GM19239 (cell line): ENCODE measurements at regions not wholly inside any gene's neighbourhood (a gene's known extent, or its start where the extent isn't known, plus 50 kb on each side); places are given as distances from the start of the nearest gene placed in this dataset.

ENCODE experiments used
- DNase-seq: peaks from one replicate; pipeline ENCODE4 v3.0.0; 2011; ENCODE audit warnings: low spot score; ENCODE audit not compliant: insufficient read length
- FAIRE-seq: peaks from 2 replicates; lab custom pipeline; 2011; peaks lifted over from hg19 to GRCh38; lab: Jason Lieb, UNC

DNA sequence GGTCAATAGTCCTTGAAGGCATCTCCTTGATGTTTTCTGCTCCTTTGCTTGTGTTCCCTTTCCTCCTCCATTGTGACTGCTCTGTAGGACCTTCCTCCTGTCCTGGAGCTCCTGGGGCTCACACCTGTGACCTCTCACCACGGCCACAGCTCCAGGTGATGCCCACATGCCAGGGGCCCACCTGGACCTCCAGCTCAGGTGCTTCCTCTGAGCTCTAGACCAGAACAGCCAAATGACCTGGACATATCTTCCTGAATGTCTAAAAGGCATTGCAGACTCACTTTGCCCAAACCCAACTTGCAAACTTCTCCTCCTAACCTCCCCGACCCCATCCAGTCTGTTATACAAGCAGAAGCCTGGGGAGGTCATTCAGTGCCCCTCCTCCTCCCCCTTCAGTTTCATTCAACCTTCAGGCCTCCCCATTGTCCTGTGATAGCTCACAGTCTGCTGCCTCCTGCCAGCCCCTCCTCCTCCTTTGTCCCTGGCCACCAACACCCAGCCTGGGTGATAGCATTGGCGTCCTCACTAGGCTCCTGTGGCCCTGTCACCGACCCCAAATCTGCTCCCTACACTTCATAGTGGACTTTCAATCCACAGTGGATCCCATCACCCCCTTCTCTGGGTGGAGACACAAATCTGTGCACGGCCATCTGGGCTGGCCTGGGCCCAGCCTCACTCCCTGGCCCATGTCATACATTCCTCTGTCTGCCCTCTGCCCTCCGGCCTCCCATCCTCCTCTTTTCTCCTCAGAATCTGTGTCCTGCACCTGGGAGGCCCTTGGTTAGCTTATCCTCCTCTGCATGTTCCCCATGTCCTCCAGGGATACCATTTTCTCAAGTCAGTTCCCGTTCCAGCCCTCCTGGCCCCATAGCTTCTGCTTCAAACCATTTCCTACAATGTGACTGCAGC lies 310.4 kb upstream of the HDAC4 start:
- no peak for FAIRE-seq
- DNase-seq, result no peak

DNA sequence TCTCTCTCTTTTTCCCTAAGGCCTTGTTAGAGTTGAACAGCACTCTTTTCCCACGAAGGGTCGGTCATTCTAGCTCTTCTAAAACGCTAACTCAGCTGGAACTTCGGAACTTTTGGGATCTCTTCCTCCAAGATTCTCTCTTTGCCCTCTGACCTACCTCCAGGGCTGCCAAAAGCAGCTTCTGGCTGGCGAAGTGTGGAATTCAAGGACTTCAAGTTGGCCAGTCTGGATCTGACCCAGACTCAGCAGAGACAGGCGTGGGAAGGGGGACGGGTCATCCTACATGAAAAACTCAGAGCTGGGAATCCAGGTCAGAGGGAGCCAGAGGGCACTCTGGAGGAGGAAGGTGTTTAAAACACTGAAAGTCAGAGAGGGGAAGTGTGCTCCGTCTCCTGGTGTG lies 305.5 kb upstream of the HDAC4 start:
- no peak for FAIRE-seq

DNA sequence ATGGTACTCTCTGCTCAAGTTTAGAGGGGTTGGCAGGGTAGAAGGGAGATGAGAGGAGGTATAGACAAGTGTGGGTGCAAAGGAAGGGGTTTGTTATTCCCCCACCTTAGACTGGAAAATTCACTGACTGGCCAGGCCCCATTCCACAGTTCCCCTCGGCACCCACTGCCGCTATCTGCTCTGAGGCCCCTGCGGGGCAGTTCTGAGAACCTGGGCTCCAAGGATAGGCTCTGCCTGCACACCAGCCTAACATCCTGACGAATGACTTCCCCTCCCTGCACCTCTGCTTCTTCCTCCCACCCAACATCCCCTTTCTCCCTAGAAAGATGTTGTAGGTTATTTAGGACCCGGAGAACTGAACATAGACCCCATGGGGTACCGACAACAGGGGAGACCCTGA lies 303.9 kb upstream of the HDAC4 start:
- DNase-seq (no peak), FAIRE-seq (no peak)

More for the DNA sequence above, 305.5 kb upstream of the HDAC4 start:
- no peak for DNase-seq

DNA sequence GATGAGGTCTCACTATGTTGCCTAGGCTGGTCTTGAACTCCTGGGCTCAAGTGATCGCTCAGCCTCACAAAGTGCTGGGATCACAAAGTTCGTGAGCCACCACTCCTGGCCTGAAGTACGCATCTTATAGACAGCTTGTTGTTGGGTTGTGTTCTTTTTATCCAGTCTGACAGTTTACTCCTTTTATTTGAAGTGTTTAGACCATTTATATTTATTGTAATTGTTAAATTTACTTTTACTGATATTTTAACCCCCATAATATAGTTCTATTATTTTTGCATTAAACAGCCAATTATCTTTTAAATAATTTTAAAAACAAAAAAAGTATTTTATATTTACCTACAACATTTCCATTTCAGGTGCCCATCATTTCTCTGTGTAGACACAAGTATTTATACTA lies 303.0 kb upstream of the HDAC4 start:
- FAIRE-seq (no peak), DNase-seq (no peak)

DNA sequence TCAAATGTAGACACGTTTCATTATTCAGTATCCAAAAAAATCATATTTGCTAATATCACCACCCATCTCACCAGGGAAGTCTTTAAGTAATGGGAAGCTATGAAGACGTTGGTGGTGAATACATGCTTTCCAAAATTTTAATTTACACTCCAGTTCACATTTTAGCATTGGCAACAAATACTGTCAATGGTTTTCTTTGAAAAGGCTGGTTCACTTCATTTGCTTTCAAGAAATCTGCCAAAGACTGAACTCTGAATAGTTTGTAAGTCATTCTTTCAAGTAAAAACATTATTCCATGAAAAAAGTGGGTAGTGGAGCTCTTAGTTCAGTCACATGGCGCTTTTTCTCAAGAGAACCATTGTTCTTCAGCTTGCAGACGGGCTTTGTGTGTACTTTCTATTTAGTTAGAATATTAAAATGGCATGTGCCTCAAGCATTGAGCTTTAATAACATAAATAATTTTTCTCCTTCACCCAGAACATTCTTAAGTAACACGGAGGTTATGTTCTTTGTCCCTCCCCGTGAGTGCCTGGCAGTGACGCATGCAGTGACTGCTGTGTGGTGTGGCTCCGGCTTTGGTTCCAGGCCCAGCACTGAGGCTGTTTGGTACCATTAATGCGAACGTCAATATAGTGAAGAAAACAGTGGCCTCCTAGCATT lies 300.0 kb upstream of the HDAC4 start:
- DNase-seq, result no peak
- FAIRE-seq, result no peak

DNA sequence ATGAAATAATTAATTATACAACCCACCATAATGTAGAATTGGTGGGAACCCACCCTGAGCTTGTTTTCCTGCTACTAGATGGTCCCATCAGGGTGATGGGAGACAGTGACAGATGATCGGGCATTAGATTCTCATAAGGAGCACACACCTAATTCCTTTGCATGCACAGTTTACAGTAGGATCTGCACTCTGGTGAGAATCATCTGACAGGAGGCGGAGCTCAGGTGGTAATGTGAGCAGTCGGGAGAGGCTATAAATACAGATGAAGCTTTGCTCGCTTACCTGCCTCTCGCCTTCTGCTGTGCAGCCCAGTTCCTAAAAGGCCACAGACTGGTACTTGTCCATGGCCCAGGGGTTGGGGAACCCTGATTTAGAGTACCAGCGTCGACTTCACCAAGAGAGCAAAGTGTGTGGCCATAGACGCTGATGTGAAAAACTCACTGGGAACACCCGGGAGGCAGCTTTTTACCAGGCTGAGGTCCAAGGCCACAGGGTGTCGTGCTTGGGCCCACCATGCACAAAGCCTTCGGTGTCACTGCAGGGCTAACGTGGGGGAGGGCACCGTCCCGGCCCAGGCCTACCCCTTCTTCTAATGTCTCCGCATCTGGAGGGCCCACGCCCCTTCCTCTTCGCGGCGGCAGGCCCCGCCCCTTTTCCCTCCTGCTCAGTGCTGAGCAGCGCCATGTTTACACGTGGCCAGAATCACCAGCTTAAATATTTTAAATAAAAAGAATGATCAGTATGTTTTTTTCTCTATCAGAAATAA lies 296.8 kb upstream of the HDAC4 start:
- DNase-seq, result no peak
- FAIRE-seq, result no peak

DNA sequence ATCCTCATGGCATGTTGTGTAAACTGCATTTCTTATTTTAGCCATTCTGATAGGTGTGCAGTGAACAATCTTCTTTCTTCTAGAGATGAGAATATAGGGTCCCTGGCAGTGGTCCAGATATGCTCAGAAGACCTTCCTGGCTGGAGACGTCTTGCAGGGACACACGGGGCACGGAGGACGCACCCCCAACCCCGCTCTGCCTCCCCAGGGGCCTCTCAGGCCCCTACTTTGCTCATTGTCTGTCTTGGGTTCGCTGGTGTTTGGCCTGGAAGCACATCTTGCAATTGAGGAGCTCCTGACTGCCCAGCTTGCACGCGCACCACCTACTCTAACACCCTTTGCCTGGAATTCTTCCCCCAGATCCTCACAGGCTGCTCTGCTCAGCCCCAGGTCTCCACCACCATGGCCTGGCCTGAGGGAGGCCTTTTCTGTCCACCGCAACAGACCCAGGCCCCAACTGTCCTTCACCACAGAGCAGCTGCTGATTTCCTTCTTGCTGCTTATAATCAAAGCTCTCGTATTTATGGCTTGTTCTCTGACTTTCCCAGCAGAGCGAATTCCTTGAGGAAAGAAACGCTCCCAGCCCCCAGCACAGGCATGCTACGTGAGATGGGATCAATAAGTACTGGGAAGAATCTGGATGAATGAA lies 295.9 kb upstream of the HDAC4 start:
- DNase-seq, result no peak
- no peak for FAIRE-seq

DNA sequence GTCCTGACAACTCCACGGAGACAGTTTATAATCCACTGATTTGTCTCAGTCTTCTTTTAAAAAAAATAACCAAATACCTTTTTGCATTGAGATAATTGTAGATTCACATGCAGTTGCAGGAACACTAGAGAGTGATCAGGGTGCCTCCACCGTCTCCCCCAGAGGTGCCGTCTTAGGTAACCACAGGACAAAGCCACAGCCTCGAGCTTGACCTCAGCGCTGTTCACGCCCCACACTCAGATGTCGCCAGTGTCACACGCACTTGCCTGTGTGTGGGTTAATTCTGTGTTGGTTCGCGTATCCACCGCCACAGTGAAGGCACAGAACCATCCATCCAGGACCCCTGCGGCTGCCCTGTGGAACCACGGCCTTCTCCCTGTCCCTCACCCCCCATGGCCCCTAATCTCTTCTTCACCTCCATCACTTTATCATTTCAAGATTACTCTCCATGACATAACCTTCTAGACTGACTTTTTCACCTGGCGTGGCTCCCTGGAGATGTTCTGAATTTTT lies 295.0 kb upstream of the HDAC4 start:
- FAIRE-seq (no peak), DNase-seq (no peak)

DNA sequence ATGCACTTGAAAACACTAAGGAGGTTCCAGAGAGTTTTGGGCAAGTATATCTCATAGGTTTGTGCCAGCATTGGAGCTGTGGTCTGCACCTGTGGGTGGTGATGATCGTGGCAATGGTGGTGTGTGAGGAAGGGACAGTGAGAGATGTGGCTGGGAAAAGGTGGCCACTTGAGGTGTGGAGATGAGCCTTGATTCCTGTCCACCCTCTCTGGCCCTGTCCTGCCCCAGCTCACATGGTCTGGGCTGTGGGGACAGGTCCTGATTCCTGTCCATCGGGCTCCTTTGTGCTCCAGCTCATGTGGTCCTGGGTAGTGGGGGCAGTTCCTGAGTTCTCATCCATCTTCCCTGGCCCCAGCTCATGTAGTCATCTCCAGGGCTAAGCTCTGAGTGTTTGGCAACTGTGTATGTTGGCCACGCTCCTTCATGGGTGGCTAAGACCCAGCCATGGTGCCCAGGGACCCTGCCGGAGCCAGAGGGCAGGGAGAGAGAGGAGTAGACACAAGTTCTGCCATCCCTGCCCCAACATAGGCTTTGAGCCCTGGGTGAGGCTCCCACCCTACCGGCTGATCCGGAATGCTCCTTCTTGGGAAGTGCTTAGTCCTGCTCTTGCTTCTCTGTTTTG lies 294.4 kb upstream of the HDAC4 start:
- FAIRE-seq (no peak), DNase-seq (no peak)

DNA sequence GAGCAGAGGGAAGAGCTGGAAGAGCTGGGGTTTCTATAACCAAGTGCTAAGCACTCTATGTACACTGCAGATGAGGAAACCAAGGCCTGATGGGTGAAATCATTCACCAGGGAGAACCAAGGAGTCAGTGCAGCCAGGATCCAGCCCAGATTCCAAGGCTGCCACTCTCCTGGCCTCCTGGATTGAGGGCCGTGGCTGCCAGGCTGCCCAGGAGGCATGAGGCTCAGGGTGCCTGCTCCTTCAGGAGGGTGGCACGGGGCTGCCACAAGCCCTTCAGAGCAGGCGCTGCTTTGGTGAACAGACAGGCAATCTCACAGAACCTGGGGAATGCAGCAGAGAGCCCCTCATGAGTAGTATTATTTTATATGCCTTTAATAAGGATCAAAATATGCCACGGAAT lies 293.7 kb upstream of the HDAC4 start:
- DNase-seq (no peak), FAIRE-seq (no peak)

DNA sequence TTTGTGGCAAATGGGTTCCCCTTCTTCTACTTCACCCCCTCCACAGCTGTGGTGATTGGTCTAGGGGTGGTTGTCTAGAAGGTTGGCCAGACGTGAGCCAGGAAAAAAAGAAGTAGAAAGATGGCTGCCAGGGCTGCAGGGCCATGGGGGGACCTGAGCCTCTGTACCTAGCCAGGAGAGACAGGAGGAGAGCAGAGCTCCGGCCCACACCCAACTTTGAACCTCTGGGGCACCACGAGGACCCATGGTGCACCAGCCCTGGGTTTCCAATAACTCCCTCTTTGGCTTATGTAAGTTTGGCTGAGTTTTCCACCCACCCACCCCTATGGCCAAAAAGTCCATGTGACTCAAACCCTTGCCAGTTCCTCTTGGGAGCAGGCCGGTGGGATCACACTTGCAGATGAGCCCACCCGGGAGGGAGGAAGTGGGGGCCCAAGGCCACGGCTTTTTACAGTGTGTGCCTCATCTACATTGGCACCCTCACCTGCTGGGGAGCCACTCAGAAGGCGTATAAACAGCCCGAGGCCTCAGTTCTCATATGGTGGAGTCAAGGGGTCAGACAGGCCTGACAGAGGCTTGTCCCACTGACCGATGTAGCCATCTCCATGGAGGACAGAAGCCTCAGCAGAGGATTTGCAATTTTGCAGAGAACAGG lies 293.1 kb upstream of the HDAC4 start:
- no peak for DNase-seq
- no peak for FAIRE-seq

DNA sequence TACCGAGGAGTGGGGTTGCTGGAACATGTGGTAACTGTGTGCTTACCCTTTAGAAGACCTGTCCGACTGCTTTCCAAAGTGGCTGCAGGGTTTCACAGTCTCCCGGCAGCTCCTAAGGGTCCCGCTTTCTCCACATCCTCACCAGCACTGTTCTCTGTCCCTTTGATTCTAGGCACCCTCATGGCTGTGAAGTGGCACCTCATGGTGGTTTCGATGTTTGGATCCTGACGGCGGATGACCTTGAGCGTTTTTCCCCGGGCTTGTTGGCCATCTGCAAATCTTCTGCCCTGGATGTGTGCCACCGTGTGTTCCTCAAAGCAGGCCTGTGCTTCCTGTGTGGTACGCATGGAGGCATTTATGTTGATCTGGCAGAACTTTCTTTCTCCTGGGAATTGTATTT lies 292.5 kb upstream of the HDAC4 start:
- DNase-seq (no peak), FAIRE-seq (no peak)

DNA sequence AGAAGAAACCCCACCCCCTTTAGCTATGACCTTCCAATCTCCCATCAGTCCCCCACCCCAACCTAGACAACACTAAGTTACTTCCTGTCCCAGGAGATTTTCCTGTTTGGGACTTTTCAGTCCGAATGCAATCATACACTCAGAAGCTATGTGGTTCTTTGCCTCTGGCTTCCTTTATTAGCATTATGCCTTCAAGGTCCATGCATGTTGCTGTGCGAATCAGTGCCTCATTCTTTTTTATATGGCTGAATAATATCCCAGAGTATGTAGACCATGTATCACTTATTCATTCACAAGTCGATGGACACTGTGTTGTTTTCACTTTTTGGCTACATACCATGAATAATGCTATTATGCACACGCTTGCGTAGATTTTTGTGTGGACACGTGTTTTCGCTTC lies 292.1 kb upstream of the HDAC4 start:
- DNase-seq, result no peak
- no peak for FAIRE-seq

DNA sequence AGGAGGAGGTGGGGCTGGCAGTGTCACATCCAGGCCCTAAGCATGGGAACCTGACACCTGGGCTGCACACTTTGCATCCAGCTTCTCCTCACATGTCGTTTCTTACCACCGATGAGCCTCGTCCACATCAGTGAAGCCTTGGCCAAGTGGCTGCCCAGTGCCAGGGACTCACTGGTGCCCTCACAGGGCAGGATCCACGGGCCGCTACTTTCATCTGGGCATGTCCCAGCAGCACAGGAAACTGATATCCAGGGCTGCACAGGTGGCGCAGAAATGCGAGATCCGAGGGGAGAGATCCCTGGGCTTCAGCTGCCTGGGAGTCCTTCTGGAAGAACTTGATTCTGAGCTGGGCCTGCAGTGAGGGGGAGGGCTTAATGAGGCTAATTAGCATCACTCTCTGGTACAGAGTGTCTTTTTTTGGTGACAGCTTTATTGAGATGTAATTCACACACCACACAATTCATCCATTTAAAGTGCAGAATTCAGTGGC lies 291.6 kb upstream of the HDAC4 start:
- DNase-seq (no peak), FAIRE-seq (no peak)

DNA sequence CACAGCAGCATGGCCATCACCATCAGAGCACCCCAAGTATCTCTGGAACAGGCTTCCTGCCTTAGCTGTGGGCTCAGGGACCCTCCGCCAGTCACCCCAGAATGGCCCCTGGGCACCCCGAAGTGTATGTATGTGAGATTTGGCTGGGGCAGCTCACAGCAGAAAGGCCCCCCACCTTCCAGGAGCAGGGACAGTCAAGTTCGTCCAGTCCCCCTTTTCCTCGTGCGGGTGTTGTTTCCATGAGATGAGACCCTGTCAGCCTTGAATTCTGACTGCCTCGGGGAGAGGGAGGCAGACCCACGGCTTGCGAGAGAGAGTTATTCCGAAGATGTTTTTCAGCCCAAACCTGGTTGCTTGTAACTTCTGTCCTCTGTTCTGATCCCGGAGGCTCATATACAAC lies 290.9 kb upstream of the HDAC4 start:
- DNase-seq (no peak), FAIRE-seq (no peak)

DNA sequence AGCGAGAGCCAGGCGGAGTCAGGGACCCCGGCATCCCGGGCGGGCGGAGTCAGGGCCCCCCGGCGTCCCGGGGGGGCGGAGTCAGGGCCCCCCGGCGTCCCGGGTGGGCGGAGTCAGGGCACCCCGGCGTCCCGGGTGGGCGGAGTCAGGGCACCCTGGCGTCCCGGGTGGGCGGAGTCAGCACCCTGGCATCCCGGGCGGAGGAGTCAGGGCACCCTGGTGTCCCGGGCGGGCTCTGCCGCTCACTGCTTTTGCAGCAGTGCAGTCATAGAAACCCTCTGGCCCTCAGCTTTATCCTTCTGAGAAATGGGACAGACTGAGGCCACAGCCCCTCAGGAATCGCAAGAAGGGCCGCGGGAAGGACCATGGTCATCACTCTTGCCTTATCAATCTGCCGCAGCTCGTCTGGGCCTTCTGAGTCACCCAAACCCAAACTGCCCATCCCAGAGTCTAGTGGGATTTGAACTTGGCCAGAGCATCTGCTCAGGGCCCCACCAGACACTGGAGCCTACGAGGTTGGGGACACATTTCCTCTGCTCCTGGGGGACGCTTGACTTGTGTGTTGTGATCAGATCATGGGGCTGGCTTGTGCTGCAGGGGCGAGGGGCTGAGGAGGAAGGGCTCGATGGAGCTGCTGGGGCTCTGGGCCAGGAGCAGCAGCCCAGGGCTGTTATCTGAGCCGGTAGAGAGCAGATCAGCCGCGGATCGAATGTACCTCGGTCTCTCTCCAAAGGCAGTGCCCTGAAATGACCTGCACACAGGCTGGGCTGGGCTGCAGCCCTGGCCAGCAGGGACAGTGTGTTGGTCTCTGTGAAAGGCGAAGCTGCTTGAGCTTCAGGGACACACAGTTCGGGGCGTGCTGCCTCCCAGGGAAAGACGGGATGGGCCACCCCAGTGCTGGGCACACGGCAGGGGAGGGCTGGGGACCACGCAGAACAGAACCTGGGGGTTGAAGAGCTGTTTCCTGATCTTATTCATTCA lies 290.1 kb upstream of the HDAC4 start:
- FAIRE-seq, result no peak
- DNase-seq, result no peak

DNA sequence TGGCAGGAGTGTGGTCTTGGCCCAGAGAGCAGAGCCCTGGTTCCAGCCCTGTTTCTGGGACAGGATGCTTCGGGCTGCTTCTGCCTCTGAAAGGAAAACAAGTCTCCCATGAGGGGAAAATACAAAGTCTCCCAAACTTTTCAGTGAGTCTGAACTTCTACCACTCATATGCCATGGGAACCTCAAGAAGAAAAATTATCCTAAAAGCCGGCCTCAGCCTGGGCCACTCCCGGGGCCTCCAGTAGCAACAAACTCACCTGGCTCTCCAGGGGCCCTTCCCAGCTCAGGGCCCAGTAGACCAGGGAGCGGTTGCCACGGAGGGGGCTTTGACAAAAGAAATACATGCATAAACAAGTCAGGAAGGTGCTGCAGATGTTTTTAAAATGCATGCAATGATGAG lies 289.2 kb upstream of the HDAC4 start:
- no peak for DNase-seq
- FAIRE-seq, result no peak

DNA sequence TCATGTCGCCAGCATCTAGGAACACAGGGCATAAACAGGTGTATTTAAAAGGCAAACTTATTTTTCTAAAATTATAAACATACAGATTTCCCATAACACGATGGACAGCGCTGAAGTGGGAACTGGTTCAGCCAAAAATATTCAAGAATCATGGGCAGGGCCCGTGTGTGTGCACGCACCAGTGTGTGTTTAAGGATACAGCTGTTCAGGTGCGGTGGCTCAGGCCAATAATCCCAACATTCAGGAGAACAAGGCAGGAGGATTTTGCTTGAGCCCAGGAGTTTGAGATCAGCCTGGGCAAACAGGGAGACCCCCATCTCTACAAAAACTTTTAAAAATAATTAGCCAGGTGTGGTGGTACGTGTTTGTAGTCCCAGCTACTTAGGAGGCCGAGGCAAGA lies 288.6 kb upstream of the HDAC4 start:
- FAIRE-seq (no peak), DNase-seq (no peak)
